GM18499 (cell line): ENCODE measurements at regions not wholly inside any gene's neighbourhood (a gene's known extent, or its start where the extent isn't known, plus 50 kb on each side); places are given as distances from the start of the nearest gene placed in this dataset.
"Not testable (repeated sequence)": the region's sequence is repeated elsewhere in the genome, so short reads cannot be mapped to it uniquely, and the experiment has no call there.

Experiments
- ATAC-seq: cut with Tn5 transposase; IDR thresholded peaks from one replicate; pipeline ENCODE4 v1.9.1; 2021; ENCODE audit warnings: moderate number of reproducible peaks; ENCODE audit not compliant: insufficient read depth, unreplicated experiment

DNA sequence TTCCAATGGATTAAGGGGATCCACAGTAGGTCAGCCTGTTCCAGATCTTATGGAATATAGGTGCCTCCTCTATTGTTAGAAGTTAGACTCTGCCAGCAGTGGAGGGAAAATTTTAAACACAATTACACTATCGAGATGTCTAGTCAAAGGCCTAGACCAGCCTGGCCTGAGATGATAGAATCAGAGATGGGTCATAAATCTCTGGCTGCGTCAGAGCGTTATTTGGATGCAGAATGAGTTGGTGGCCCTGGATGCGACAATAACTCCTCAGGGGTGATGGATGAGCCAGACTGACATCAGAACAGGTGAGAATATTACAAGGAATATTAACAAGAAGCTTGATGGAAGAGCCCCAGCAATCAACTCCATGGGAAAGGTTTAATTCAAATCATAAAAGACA lies 149.3 kb upstream of the TCF4 start:
- no peak for ATAC-seq

DNA sequence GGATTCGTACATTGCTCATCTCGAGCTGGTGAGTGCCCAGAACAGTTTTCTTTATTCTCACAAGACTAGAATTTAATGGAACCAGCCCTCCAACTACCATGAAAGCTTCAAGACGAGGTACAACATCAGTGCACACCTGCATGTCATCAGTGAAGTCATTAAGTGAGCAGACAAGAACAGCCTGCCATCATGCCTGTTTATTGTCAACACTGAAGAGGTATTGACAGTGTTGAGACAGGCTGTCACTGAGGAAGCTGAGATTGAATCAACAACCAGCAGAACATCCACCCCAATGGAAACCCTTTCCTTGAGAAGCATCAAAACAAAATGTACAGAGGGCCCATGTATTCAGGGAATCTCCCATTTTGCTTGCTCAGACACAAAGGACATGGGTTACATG lies 148.0 kb upstream of the TCF4 start:
- no peak for ATAC-seq

DNA sequence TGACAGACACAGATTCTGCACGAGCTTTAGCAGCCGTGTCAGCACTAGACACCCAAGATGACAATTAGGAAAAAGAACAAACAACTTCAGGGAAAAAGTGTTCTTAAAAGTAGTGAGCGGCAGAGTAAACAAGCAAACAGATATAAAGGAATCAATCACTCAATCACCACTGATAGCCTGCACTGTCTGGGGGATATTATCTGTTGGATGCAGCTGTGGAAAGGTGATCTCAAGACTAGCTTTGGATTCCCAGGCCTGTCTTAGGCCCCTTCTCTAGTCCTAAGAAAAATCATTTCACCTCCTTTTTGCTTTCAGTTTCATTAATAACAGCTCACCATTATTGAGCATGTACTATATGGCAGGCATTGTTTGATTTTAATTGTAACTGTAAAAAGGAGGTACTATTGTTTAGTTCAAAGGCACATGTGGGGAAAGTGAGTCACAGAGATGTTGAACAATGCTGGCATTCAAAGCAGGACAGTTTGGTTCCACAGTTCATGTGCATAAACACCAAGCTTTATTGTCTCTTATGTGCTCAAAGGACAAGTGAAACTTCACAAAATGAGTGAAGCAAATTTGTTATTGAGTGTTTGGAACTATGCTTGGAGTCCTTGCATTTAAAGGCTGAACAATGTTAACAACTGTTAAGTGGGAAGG lies 147.3 kb upstream of the TCF4 start:
- ATAC-seq: no peak

DNA sequence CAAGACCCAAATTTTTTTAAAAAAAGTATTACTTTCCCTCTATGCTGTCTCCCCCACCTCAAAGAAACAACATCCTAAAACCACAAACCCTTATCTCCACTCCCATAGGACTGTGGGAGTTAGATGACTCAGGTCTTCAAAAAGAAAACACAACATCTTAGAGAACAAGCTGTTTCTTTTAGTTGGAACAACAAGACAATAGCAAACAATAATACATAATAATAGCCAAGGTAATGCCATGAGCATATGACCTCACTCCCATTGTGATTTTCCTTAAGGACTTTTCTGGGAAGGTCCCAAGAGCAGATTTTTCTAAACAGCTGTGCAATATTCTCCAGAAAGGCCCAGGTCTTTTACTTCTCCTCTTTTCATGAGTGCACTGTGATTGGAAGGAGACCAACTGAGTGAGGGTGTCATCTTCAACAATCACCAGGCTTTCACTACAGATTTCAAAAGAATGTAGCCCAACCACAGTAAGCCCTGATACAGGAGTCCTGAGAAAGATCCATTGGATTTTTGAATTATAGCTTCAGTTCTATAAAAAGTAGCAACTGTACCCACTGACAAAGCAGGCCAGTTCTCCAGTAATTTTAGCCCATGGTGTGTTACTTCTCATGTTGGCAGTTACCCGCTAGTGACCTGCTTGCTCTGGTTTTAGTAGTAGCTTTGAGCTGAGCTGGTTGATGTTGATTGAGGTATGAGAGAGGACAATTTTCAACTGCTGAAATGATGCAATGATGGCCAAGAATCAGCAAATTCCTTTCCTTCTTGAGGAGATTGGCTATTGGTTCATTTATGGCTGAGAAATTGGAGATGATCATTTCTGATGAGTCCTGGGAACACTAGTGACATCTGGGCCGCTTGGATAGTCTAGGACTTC lies 144.5 kb upstream of the TCF4 start:
- no peak for ATAC-seq

DNA sequence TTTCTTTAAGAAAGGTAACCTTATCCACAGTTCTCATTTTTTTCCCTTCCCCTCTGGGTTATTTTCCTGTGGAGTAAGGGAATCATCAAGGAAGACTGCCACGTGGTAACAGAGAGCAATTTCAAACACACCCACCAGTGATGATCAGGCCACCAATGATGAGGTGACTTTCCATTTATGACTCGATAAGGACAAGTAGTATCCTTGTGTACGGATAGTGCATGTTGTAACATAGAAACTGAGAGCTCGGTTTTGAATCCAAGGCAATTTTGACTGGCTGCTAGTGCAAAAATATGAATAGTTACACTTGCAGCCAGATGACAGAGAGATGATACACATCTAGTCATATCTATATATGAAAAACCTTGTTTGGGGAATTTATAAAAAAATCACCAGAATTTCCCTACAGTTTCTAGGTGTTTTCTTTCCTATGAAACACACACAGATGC lies 143.6 kb upstream of the TCF4 start:
- ATAC-seq: no peak

DNA sequence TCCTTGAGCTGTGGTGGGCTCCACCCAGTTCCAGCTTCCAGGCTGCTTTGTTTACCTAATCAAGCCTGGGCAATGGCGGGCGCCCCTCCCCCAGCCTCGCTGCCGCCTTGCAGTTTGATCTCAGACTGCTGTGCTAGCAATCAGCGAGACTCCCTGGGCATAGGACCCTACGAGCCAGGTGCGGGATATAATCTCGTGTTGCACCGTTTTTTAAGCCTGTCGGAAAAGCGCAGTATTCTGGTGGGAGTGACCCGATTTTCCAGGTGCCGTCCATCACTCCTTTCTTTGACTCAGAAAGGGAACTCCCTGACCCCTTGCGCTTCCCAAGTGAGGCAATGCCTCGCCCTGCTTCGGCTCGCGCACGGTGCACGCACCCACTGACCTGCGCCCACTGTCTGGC lies 133.0 kb upstream of the TCF4 start:
- not testable (repeated sequence) for ATAC-seq

DNA sequence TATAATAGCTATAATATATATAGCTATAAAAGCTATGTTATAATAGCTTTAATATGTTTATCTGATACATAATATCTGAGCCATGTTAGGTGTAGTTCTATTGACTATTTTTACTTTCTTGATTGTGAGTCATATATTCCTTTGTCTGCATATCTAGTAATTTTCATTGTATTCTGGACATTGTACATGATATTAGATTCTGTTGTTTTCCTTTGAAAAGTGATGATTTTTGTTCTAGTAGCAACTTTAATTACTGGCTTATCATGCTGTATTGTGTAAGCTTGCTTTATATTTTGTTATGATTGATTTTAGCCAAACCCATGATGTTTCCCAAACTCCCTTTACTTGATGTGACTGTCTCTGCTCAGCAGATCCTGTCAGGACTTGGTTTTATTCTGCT lies 125.7 kb upstream of the TCF4 start:
- no peak for ATAC-seq

DNA sequence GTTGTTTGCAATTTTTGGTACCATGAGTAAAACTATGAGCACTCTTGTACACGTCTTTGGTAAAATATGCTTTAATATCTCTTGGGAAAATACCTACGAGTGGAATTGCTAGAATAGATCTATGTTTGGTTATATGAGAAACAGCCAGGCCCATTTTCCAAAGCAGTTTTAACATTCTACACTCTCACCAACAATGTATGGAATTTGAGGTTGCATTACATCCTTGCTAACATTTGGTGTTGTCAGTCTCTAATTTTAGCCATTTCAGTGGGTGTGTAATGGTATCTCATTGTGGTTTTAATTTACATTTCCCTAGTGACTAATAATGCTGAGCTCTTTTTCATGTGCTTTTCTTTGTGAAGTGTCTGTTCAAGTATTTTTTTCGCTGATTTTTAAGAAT lies 118.9 kb upstream of the TCF4 start:
- ATAC-seq: no peak

DNA sequence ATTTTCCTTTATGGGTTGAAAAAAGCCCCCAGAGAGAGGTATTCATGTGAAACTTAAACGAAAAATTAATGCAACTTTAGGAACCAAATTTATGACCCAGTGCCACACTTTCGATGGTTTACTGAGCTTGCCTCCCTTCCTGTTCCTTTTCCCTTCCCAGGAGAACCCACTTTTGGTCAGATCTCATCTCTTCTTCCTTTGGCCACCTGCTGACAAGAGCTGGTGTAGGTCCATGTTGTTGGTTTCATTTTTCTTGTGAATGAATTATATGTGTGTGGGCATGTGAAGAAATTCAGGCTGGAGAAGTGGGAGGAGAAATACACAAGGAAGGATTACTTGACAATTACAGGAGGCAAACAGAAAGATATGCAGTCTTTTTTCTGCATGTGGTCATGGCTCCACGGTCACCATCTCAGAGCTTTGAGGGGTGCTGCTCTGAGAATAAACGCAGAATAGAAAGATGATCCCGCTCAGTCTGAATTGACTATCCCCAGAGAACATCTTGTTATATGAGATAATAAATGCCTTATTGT lies 111.3 kb upstream of the TCF4 start:
- ATAC-seq: no peak

DNA sequence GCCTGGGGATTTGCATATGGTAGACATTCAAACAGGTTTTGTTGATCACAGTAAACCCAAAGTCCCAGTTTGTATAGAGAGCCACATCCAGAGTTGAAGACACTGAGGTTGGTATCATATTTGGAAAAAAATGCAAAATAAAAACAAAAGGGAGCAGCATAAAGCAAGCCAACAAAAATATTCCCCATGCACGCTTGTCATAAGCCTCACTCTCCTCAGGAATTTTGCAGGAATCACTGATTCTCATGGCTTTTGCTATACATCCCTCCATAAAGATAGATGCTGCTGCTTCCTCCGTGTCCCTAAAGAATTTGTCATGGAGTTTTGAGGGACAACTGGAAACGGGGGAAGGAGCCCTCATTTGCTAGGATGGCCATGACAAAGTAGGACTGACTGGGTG lies 108.8 kb upstream of the TCF4 start:
- ATAC-seq: no peak

DNA sequence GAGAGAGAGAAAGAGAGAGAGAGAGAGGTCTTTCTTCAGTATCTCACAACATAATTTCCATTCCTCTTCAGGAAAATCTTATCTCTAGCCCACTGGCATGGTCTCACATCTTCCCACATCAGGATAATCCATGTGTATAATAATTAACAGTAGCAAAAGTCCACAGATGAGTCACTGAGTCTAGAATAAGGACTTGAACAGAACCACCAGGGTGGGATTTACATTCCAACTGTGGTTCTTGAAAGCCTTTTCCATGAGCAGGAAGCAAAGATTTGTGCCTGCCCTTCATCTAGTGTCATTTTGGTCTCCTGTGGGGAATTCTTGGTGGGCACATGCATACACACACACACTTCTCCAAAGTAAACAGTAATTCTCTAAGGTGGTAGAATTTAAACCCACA lies 107.1 kb upstream of the TCF4 start:
- ATAC-seq: no peak

DNA sequence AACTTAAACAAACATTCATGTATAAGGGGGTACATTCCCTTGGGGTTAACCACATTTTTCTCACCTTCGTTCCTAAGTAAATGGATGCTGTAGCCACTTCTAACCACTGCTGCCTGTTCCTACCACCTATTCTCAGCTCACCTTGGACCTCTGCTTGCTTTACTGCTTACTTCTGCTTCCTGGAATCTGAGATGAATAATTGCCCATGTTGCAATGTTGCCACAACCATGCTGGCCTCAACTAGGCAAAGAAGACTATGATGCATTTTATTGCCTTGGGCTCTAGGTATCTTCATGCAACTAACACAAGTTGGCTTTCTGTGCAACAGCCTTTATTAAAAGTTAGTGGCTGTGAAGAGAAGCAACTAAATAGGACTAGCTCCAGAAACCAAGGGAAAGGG lies 106.3 kb upstream of the TCF4 start:
- ATAC-seq: no peak

DNA sequence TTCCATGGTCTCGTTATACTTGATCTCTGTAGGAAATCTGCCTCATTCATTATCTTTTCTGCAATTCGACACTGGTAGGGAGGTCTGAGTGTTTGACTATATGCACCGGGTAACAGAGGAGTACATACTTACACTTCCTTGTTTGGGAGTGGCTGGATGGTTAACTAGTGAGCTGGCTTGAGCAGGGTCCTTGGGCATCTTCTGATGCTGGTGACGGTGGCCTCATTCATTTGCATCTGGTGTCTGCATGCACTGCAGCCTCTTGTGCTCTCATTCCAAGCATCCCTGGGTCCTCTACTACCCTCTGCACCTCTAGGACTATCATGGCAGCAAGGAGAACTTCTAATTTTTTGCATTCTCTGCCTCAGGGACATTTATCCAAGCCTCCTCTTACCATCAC lies 100.0 kb upstream of the TCF4 start:
- no peak for ATAC-seq

DNA sequence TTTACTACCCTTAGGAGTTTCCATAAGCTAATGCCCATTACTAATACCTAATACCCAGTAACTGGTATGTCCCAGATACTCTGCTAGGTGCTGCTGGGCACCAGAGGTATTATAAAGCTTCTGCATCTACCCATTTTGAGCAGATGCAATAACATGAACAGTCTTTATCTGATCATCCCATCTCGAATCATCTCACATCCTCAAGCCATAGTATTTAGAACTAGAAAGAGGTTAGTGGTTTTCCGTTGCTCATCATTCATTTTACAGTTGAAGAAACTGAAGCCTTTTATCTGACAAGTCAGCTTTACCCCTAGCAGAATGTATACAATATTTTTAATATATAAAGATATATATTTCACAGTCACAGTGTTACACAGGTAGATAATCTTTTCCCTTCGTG lies 99.1 kb upstream of the TCF4 start:
- no peak for ATAC-seq

DNA sequence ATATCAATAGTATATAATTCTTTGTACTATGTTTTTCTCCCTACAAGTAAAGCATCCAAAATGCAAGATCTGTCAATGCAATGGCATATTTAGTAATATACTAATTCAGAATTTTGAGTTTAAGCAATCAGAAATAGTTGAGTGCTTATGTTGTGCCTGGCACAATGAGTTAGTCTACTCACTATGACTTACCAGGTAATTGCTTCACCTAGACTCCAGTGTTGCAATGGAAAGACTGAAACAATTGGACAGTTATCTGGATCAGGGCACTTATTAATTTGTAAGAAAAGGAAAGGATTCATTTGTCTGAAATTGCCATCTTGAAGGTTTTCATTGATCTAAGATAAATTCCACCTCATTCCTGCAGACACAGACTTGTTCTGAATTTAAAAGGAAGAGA lies 97.6 kb upstream of the TCF4 start:
- no peak for ATAC-seq

DNA sequence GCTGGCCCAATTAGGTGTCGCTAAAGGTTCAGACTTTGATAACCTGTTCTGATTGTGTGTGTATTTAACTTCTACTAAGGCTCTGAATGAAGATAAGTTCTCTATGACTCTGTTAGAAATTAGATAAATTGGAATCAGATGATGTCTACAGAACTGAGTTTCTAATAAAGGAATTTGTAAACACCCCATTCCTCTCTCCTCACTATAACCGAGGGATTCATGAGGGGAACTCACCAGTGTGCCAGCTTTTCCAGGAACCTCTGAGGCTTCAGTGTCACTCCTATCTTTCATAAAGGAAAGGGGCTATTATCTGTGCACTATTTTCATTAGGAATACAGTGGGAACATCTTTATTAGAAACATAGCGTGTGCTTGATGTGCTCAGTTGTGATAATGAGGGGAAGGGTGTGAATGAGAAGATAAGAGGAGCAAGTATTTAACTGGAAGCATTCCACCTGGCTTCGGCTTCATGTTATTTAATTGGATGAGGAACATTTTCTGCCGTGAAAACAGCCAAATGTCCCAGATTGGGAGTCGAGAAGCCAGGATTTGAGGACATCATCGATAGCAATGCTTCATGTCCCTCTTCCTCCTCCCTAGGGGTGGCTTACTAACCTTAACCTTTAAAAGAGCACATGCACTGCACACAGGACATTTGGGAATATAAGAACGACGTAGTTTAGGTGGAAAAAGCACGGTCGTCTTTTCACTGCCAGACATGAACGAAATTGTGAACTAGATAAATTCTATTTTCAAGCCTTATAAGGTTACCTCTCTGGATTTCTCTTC lies 84.8 kb upstream of the TCF4 start:
- no peak for ATAC-seq

DNA sequence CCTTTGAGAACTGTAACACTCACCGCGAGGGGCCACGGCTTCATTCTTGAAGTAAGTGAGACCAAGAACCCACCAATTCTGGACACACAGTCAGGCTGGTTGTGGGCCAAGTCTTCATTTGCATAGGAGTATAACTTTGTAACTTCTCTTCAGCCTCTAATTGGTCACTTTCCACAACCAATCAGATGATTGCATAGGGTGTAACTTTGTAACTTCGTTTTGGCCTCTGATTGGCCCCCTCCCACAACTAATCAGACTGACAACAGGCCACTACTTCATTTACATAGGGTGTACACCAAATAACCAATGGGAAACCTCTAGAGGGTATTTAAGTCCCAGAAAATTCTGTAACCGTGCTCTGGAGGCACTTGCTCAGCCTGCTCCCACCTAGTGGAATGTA lies 77.5 kb upstream of the TCF4 start:
- ATAC-seq: no peak

DNA sequence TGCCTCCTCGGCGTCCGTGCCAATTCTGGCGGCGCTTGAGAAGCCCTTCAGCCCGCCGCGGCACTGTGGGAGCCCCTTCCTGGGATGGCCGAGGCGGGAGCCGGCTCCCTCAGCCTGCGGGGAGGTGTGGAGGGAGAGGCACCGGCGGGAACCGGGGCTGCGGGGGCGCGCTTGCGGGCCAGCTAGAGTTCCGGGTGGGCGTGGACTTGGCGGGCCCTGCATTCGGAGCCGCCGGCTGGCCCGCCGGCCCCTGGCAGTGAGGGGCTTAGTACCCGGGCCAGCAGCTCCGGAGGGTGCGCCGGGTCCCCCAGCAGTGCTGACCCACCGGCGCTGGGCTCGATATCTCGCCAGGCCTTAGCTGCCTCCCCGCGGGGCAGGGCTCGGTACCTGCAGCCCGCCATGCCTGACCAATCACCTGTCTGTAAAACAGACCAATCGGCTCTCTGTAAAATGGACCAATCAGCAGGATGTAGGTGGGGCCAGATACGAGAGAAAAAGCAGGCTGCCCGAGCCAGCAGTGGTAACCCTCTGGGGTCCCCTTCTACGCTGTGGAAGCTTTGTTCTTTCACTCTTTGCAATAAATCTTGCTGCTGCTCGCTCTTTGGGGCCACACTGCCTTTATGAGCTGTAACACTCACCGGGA lies 76.9 kb upstream of the TCF4 start:
- ATAC-seq: not testable (repeated sequence)

DNA sequence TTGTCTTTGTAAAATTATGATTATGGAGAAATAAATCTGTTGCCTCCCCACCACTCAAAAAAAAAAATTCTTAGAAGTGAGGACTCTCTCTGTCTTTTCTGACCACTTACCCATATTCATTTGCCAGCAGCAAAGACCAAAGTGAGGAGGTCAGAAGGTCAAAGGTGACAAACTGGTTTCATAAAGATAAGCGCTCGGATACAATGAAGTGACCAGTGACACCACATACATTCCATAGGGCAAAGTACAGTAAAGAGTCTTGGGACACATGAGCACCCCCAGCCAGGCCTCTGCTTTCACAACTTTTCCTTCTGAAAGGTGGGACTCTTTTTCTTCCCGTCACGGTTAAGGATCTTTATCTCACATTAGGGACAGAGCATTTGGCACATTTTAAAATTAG lies 75.9 kb upstream of the TCF4 start:
- no peak for ATAC-seq

DNA sequence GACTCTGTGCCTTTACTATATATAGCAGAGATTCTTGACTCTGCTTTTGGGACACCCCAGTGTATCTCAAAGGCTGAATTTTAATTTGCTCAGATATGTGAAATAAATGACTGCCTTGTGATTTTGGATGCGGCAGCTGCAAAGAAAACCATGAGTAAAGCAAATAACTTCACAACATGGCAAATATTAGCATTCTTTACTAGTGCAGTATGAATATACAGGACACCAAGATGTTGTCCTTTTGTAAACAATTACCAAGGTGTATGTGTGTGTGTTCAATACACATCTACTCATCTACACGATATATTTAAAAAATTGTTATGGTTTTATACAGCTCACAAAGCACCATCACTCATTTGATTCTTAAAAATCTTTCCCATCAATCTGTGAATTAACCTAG lies 70.6 kb upstream of the TCF4 start:
- no peak for ATAC-seq
